PC-3 (cell line): ENCODE measurements at regions not wholly inside any gene's neighbourhood (a gene's known extent, or its start where the extent isn't known, plus 50 kb on each side); places are given as distances from the start of the nearest gene placed in this dataset.

ENCODE experiments used
- ATAC-seq: fragments of 200-7000 bp; cut with Tn5 transposase; 2 replicates; pipeline ENCODE4 v1.9.1; 2020; ENCODE audit warnings: mild to moderate bottlenecking, moderate library complexity
- BruUV-seq: library from RNA; stranded (reverse); fragments of 400-500 nt; replicated peaks from 2 replicates; lab custom pipeline; 2021; lab: Mats Ljungman, UMichigan
- CTCF ChIA-PET: fragments of 300-600 bp; sonication (Branson Sonifier 250); formaldehyde crosslinking; loops from one replicate; lab custom pipeline; 2022; ENCODE audit warnings: antibody characterized with exemption; lab: Charles Lee
- POLR2A ChIA-PET: fragments of 300-600 bp; sonication (Branson Sonifier 250); formaldehyde crosslinking; loops from one replicate; lab custom pipeline; 2022; ENCODE audit warnings: antibody characterized with exemption; ENCODE audit not compliant: unreplicated experiment; lab: Charles Lee
- DNase-seq: peaks from one replicate; pipeline ENCODE4 v3.0.0-alpha.2; 2015
- H2AFZ ChIP-seq: fragments of 300-600 bp; sonication (generic); 2 replicates; pipeline ENCODE4 v1.6.0; 2016; ENCODE audit warnings: antibody characterized with exemption, low read length
- H3F3A ChIP-seq: fragments of 300-600 bp; sonication (generic); one replicate; pipeline ENCODE4 v1.6.0; 2017; ENCODE audit warnings: antibody characterized with exemption, low read length, control low read depth, mild to moderate bottlenecking; ENCODE audit not compliant: unreplicated experiment
- H3K27ac ChIP-seq: fragments of 300-600 bp; sonication (generic); 2 replicates; pipeline ENCODE4 v1.5.1; 2016; ENCODE audit warnings: mild to moderate bottlenecking, low read length
- H3K27me3 ChIP-seq: fragments of 300-600 bp; sonication (generic); 2 replicates; pipeline ENCODE4 v1.6.1; 2016; ENCODE audit warnings: low read length, mixed read lengths
- H3K36me3 ChIP-seq: fragments of 300-600 bp; sonication (generic); 2 replicates; pipeline ENCODE4 v1.6.1; 2016; ENCODE audit warnings: low read depth, mixed run types, low read length, mixed read lengths
- H3K4me1 ChIP-seq: fragments of 300-600 bp; sonication (generic); 2 replicates; pipeline ENCODE4 v1.5.1; 2016; ENCODE audit warnings: low read length; ENCODE audit not compliant: insufficient read depth
- H3K4me2 ChIP-seq: fragments of 300-600 bp; sonication (generic); 2 replicates; pipeline ENCODE4 v1.6.0; 2016; ENCODE audit warnings: low read length
- H3K4me3 ChIP-seq: fragments of 300-600 bp; sonication (generic); 2 replicates; pipeline ENCODE4 v1.5.1; 2016; ENCODE audit warnings: mild to moderate bottlenecking, low read length, mixed read lengths
- H3K79me2 ChIP-seq: fragments of 300-600 bp; sonication (generic); 2 replicates; pipeline ENCODE4 v1.6.1; 2017; ENCODE audit warnings: low read length, mixed read lengths
- H3K9ac ChIP-seq: fragments of 300-600 bp; sonication (generic); 2 replicates; pipeline ENCODE4 v1.6.0; 2016; ENCODE audit warnings: mild to moderate bottlenecking, low read length
- H3K9me2 ChIP-seq: fragments of 300-600 bp; sonication (generic); replicated peaks from 2 replicates; pipeline ENCODE4 v1.6.1; 2016; ENCODE audit warnings: mixed run types, low read length, mixed read lengths
- H3K9me3 ChIP-seq: fragments of 300-600 bp; sonication (generic); 2 replicates; pipeline ENCODE4 v1.6.1; 2016; ENCODE audit warnings: low read length, mixed read lengths
- H4K20me1 ChIP-seq: fragments of 300-600 bp; sonication (generic); 2 replicates; pipeline ENCODE4 v1.6.1; 2016; ENCODE audit warnings: low read length, mixed read lengths
- CTCF ChIP-seq: fragments of 300-600 bp; sonication (generic); conservative IDR thresholded peaks from 2 replicates; pipeline ENCODE4 v1.5.1; 2017; ENCODE audit warnings: antibody characterized with exemption, low read depth, mild to moderate bottlenecking, low read length
- EZH2 ChIP-seq: fragments of 300-600 bp; sonication (generic); IDR thresholded peaks from one replicate; pipeline ENCODE4 v1.6.1; 2017; ENCODE audit warnings: antibody characterized with exemption, mild to moderate bottlenecking, low read length; ENCODE audit not compliant: unreplicated experiment
- EZH2phosphoT487 ChIP-seq: fragments of 300-600 bp; sonication (generic); IDR thresholded peaks from 2 replicates; pipeline ENCODE4 v1.6.1; 2018; ENCODE audit warnings: mild to moderate bottlenecking, antibody characterized with exemption, low read length, borderline replicate concordance
- intact Hi-C: fragments of 100-400 bp; cut with micrococcal nuclease; formaldehyde crosslinking; loops from 2 replicates; pipeline ENCODE4 v1.9.0; 2023

DNA sequence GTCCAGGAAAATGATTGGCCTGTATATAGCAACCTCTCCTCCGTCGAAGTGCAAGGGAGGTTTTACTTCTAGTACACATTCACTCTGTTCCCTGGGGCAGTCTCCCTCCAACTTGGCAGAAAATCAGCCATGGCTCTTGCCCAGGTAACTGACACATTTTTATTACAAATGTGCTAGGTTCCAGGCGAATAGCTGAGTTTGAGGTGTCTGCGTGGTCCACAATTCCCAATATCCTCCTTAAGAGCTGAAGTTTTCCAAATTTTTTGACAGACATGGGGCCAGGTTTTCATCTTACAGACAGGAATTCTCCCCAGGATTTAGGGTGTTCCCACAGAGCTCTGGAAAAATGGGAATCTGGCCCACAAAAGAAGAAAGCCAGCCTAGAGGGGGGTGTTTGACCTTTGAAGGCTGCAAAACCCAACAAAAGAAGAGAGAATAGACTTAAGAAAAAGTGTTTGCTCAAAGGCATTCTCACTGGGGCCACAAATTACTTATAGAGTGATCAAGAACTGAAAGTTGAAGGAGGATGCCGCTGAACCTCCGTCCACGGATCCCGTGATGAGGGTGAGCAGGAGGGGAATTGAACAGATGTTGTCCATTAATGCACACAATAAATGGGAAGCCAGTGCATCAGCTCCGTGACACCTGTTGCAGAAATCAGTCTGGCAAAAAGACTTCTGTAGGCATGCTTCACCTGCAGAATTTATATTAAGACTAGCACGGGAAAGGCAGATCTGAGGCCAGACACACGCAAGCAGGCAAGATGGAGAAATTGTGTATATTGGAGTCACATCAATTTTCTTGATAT is 242.3 kb upstream of the COPS8 start:
- H3K4me3 ChIP-seq = no peak overlapping the region
- no peaks in the 10 kb centered on the region for H3K9me3 ChIP-seq
- no TSS peak for BruUV-seq
- H3K9me2 ChIP-seq = no peaks in the 10 kb centered on the region
- H3K27ac ChIP-seq = no peak overlapping the region
- H3F3A ChIP-seq = no peaks in the 10 kb centered on the region
- H3K79me2 ChIP-seq = no peaks in the 10 kb centered on the region
- no peaks in the 10 kb centered on the region for H3K36me3 ChIP-seq
- H2AFZ ChIP-seq = no peak overlapping the region
- no peak overlapping the region for H3K4me2 ChIP-seq
- no peaks in the 10 kb centered on the region for H3K4me1 ChIP-seq
- no peaks in the 10 kb centered on the region for H3K27me3 ChIP-seq
- no peak for TF ChIP-seq CTCF
- TF ChIP-seq EZH2phosphoT487 = no peak
- TF ChIP-seq EZH2 = no peak
- CTCF ChIA-PET = no interaction called here
- intact Hi-C loops = no loop called here
- POLR2A ChIA-PET = no interaction called here
- ATAC-seq (no peak), DNase-seq (no peak)
- no peak overlapping the region for H3K9ac ChIP-seq
- no peaks in the 10 kb centered on the region for H4K20me1 ChIP-seq

GRCh38 chr2:236844711-236845110 is 241.0 kb upstream of the COPS8 start:
- H3K4me3 ChIP-seq = no peak overlapping the region
- TF ChIP-seq EZH2 (no peak), CTCF (no peak), EZH2phosphoT487 (no peak)
- H3K79me2 ChIP-seq = no peaks in the 10 kb centered on the region
- no peak overlapping the region for H3K27ac ChIP-seq
- ChIA-PET POLR2A (no interaction called here), CTCF (no interaction called here)
- H3F3A ChIP-seq = no peaks in the 10 kb centered on the region
- no peak overlapping the region for H3K4me2 ChIP-seq
- no peaks in the 10 kb centered on the region for H3K36me3 ChIP-seq
- H3K9me2 ChIP-seq = no peaks in the 10 kb centered on the region
- no peak overlapping the region for H3K9ac ChIP-seq
- BruUV-seq = no TSS peak
- H3K4me1 ChIP-seq = no peaks in the 10 kb centered on the region
- ATAC-seq (no peak), DNase-seq (no peak)
- H2AFZ ChIP-seq = no peak overlapping the region
- intact Hi-C loops = no loop called here
- no peaks in the 10 kb centered on the region for H4K20me1 ChIP-seq
- H3K27me3 ChIP-seq = no peaks in the 10 kb centered on the region
- H3K9me3 ChIP-seq = no peaks in the 10 kb centered on the region

GRCh38 chr2:236847023-236847422 is 238.7 kb upstream of the COPS8 start:
- intact Hi-C loops = no loop called here
- H3K27ac ChIP-seq = no peak overlapping the region
- DNase-seq (no peak), ATAC-seq (no peak)
- no peaks in the 10 kb centered on the region for H3K27me3 ChIP-seq
- no TSS peak for BruUV-seq
- no peak for TF ChIP-seq CTCF
- no peak for TF ChIP-seq EZH2
- no peak for TF ChIP-seq EZH2phosphoT487
- no peaks in the 10 kb centered on the region for H3K9me2 ChIP-seq
- no peaks in the 10 kb centered on the region for H3K36me3 ChIP-seq
- no peaks in the 10 kb centered on the region for H3K79me2 ChIP-seq
- H3K4me1 ChIP-seq = no peaks in the 10 kb centered on the region
- no peaks in the 10 kb centered on the region for H3F3A ChIP-seq
- ChIA-PET CTCF (no interaction called here), POLR2A (no interaction called here)
- no peak overlapping the region for H2AFZ ChIP-seq
- H3K4me3 ChIP-seq = no peak overlapping the region
- no peak overlapping the region for H3K9ac ChIP-seq
- no peak overlapping the region for H3K4me2 ChIP-seq
- H4K20me1 ChIP-seq = no peaks in the 10 kb centered on the region
- H3K9me3 ChIP-seq = no peaks in the 10 kb centered on the region
